ENCODE measurements at regions not wholly inside any gene's neighbourhood (a gene's known extent, or its start where the extent isn't known, plus 50 kb on each side); places are given as distances from the start of the nearest gene placed in this dataset.

- no peak for DNase-seq
- Mint-ChIP-seq H3K36me3 (ENCODE audit: insufficient read depth, unreplicated experiment) (peaks cover 6% of the 10 kb centered on the region), H3K9me3 (ENCODE audit: low read depth, unreplicated experiment) (no peaks in the 10 kb centered on the region), H3K4me3 (ENCODE audit: low read depth, unreplicated experiment) (peak overlapping the region; percentile 56), H3K4me1 (ENCODE audit: low read depth, unreplicated experiment) (peaks cover 49% of the 10 kb centered on the region), H3K27ac (ENCODE audit: unreplicated experiment) (peak overlapping the region; percentile 69), H3K27me3 (ENCODE audit: unreplicated experiment) (no peaks in the 10 kb centered on the region)
- intact Hi-C loops (cut with micrococcal nuclease; ENCODE audit: unreplicated experiment), result loop anchor here (2.0 to 5.0 kb wide), 3 partner anchors 26 to 96 kb away; no protein-coding TSS in a partner anchor
- TF ChIP-seq CTCF (IDR thresholded peaks at IDR 0.05; ENCODE audit: unreplicated experiment), result no peak
- no TSS peak for BruUV-seq (replicated peaks)
- CTCF ChIA-PET, result interaction anchor here (1.0 kb wide), 1 partner anchor 14 kb away, joined by 4 read pairs; no protein-coding TSS in a partner anchor
These were observed 481.4 kb upstream of the SYT4 start for GRCh38 chr18:43758734-43759133.

GRCh38 chr18:43760010-43760409, 482.7 kb upstream of the SYT4 start:
- no peak for TF ChIP-seq CTCF (IDR thresholded peaks at IDR 0.05; ENCODE audit: unreplicated experiment)
- Mint-ChIP-seq H3K4me1 (ENCODE audit: low read depth, unreplicated experiment) (peaks cover 49% of the 10 kb centered on the region), H3K27me3 (ENCODE audit: unreplicated experiment) (no peaks in the 10 kb centered on the region), H3K36me3 (ENCODE audit: insufficient read depth, unreplicated experiment) (peaks cover 6% of the 10 kb centered on the region), H3K27ac (ENCODE audit: unreplicated experiment) (peak overlapping the region; percentile 69), H3K9me3 (ENCODE audit: low read depth, unreplicated experiment) (no peaks in the 10 kb centered on the region), H3K4me3 (ENCODE audit: low read depth, unreplicated experiment) (no peak overlapping the region)
- BruUV-seq (replicated peaks), result no TSS peak
- no peak for DNase-seq
- CTCF ChIA-PET, result no interaction called here
- intact Hi-C loops (cut with micrococcal nuclease; ENCODE audit: unreplicated experiment), result no loop called here

GRCh38 chr18:43772907-43773306, 495.6 kb upstream of the SYT4 start:
- Mint-ChIP-seq H3K9me3 (ENCODE audit: low read depth, unreplicated experiment) (peaks cover under 1% of the 10 kb centered on the region), H3K27me3 (ENCODE audit: unreplicated experiment) (no peaks in the 10 kb centered on the region), H3K4me1 (ENCODE audit: low read depth, unreplicated experiment) (peaks cover 13% of the 10 kb centered on the region), H3K27ac (ENCODE audit: unreplicated experiment) (no peak overlapping the region), H3K4me3 (ENCODE audit: low read depth, unreplicated experiment) (no peak overlapping the region), H3K36me3 (ENCODE audit: insufficient read depth, unreplicated experiment) (no peaks in the 10 kb centered on the region)
- CTCF ChIA-PET, result no interaction called here
- no TSS peak for BruUV-seq (replicated peaks)
- DNase-seq, result no peak
- intact Hi-C loops (cut with micrococcal nuclease; ENCODE audit: unreplicated experiment), result no loop called here
- TF ChIP-seq CTCF (IDR thresholded peaks at IDR 0.05; ENCODE audit: unreplicated experiment), result no peak

- Mint-ChIP-seq H3K9me3 (ENCODE audit: low read depth, unreplicated experiment) (no peaks in the 10 kb centered on the region), H3K36me3 (ENCODE audit: insufficient read depth, unreplicated experiment) (no peaks in the 10 kb centered on the region), H3K27ac (ENCODE audit: unreplicated experiment) (no peak overlapping the region), H3K27me3 (ENCODE audit: unreplicated experiment) (no peaks in the 10 kb centered on the region), H3K4me3 (ENCODE audit: low read depth, unreplicated experiment) (no peak overlapping the region), H3K4me1 (ENCODE audit: low read depth, unreplicated experiment) (peaks cover 13% of the 10 kb centered on the region)
- no peak for DNase-seq
- intact Hi-C loops (cut with micrococcal nuclease; ENCODE audit: unreplicated experiment), result no loop called here
- no TSS peak for BruUV-seq (replicated peaks)
- CTCF ChIA-PET, result no interaction called here
- TF ChIP-seq CTCF (IDR thresholded peaks at IDR 0.05; ENCODE audit: unreplicated experiment), result no peak
These were observed 497.2 kb upstream of the SYT4 start for GRCh38 chr18:43774497-43774896.
